Left lung (tissue), 4 donors: ENCODE measurements at regions not wholly inside any gene's neighbourhood (a gene's known extent, or its start where the extent isn't known, plus 50 kb on each side); places are given as distances from the start of the nearest gene placed in this dataset.
"Not testable (repeated sequence)": the region's sequence is repeated elsewhere in the genome, so short reads cannot be mapped to it uniquely, and the experiment has no call there.

ENCODE experiments used
- ATAC-seq: fragments of 200-7000 bp; cut with Tn5 transposase; one replicate; pipeline ENCODE4 v1.9.1; 2020; ENCODE audit warnings: moderate library complexity
- DNase-seq, 4 donors: peaks; one replicate each; pipeline ENCODE4 v3.0.0-alpha.2; 2013 to 2020
- H3K27ac ChIP-seq, 2 donors: fragments of 200-600 bp; sonication (generic) in 1 of 2; one replicate each; pipeline versions ENCODE4 v1.5.0 to v1.8.0; 2020 to 2021
- H3K27me3 ChIP-seq, 2 donors: fragments of 200-600 bp; sonication (generic) in 1 of 2; one replicate each; pipeline versions ENCODE4 v1.5.0 to v1.8.0; 2020 to 2021
- H3K36me3 ChIP-seq, 2 donors: fragments of 200-600 bp; sonication (generic) in 1 of 2; one replicate each; pipeline versions ENCODE4 v1.5.0 to v1.8.0; 2020 to 2021
- H3K4me1 ChIP-seq, 2 donors: fragments of 200-600 bp; one replicate each; pipeline ENCODE4 v1.8.0; 2021
- H3K4me3 ChIP-seq, 2 donors: fragments of 200-600 bp; sonication (generic) in 1 of 2; one replicate each; pipeline versions ENCODE4 v1.5.0 to v1.8.0; 2020 to 2021; ENCODE audit warnings: mild to moderate bottlenecking in 1 of 2
- H3K9me3 ChIP-seq, 2 donors: fragments of 200-600 bp; sonication (generic) in 1 of 2; one replicate each; pipeline versions ENCODE4 v1.5.0 to v1.8.0; 2020 to 2021
- intact Hi-C, 2 donors: fragments of 100-400 bp; cut with DNase I; formaldehyde crosslinking; loops; one replicate each; pipeline versions ENCODE4 v1.11.2 to v1.14.2; 2022
- TF ChIP-seq, protein P1 (sequence below), 2 donors: fragments of 200-600 bp; sonication (generic) in 1 of 2; IDR thresholded peaks; one replicate each; pipeline versions ENCODE4 v1.5.0 to v1.8.0; 2021; ENCODE audit warnings: antibody characterized with exemption in 2 of 2
- donor health status: DM: no; HTN: yes; CAD: no.
- donor health status: DM: no; HTN: no; CAD: no.

GRCh38 chr9:115855458-115856133, 298.0 kb upstream of the PAPPA start:
- H3K27me3 ChIP-seq = no peaks in the 10 kb centered on the region
- no peak overlapping the region for H3K4me3 ChIP-seq
- no peak overlapping the region for H3K27ac ChIP-seq
- no peaks in the 10 kb centered on the region for H3K36me3 ChIP-seq
- no peaks in the 10 kb centered on the region for H3K9me3 ChIP-seq
- no peak for ATAC-seq
- TF ChIP-seq, protein P1, sequence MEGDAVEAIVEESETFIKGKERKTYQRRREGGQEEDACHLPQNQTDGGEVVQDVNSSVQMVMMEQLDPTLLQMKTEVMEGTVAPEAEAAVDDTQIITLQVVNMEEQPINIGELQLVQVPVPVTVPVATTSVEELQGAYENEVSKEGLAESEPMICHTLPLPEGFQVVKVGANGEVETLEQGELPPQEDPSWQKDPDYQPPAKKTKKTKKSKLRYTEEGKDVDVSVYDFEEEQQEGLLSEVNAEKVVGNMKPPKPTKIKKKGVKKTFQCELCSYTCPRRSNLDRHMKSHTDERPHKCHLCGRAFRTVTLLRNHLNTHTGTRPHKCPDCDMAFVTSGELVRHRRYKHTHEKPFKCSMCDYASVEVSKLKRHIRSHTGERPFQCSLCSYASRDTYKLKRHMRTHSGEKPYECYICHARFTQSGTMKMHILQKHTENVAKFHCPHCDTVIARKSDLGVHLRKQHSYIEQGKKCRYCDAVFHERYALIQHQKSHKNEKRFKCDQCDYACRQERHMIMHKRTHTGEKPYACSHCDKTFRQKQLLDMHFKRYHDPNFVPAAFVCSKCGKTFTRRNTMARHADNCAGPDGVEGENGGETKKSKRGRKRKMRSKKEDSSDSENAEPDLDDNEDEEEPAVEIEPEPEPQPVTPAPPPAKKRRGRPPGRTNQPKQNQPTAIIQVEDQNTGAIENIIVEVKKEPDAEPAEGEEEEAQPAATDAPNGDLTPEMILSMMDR (IDR thresholded peaks at IDR 0.05) = no peak
- intact Hi-C loops = no loop called here
- no peak for DNase-seq
- H3K4me1 ChIP-seq = no peaks in the 10 kb centered on the region

DNA sequence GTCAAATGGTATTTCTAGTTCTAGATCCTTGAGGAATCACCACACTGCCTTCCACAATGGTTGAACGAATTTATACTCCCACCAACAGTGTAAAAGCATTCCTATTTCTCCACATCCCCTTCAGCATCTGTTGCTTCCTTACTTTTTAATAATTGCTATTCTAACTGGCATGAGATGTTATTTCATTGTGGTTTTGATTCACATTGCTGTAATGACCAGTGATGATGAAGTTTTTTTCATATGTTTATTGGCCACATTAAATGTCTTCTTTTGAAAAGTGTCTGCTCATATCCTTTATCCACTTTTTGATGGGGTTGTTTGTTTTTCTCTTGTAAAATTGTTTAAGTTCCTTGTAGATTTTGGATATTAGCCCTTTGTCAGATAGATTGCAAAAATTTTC, 295.2 kb upstream of the PAPPA start:
- H3K9me3 ChIP-seq, H3K36me3 ChIP-seq, H3K27ac ChIP-seq, ATAC-seq, H3K4me3 ChIP-seq, H3K27me3 ChIP-seq, intact Hi-C loops, DNase-seq, H3K4me1 ChIP-seq: not testable (repeated sequence)

DNA sequence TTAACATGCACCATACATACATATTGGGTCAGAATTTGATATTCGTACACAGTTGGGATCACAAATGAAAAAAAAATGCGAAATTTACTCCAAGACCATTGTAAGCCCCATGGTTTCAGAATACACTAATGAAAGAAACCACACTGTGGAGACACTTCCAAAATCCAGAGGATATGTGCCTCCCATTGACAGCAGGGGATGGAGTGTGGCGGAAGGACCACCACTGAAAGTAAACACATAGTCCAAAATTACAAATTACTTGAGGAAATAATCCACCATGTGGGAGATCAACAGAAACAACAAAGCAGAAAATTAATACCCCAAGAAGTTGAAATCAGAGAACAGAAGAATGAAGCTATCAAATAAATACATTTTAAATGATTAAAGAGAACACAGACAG, 291.6 kb upstream of the PAPPA start:
- no peaks in the 10 kb centered on the region for H3K36me3 ChIP-seq
- no peaks in the 10 kb centered on the region for H3K9me3 ChIP-seq
- no peaks in the 10 kb centered on the region for H3K4me1 ChIP-seq
- no peak overlapping the region for H3K4me3 ChIP-seq
- ATAC-seq = no peak
- H3K27me3 ChIP-seq = peaks cover 0 to 2% of the 10 kb centered on the region in 2 donors
- H3K27ac ChIP-seq = no peak overlapping the region
- TF ChIP-seq, protein P1 (IDR thresholded peaks at IDR 0.05) = no peak
- no peak for DNase-seq
- intact Hi-C loops = no loop called here

- H3K36me3 ChIP-seq = no peaks in the 10 kb centered on the region
- intact Hi-C loops = no loop called here
- DNase-seq (no peak), ATAC-seq (no peak)
- TF ChIP-seq, protein P1 (IDR thresholded peaks at IDR 0.05) = no peak
- H3K27me3 ChIP-seq = peaks cover 0 to 2% of the 10 kb centered on the region in 2 donors
- H3K4me3 ChIP-seq = no peak overlapping the region
- no peaks in the 10 kb centered on the region for H3K4me1 ChIP-seq
- H3K9me3 ChIP-seq = no peaks in the 10 kb centered on the region
- no peak overlapping the region for H3K27ac ChIP-seq
Observed at GRCh38 chr9:115864581-115864980, 289.0 kb upstream of the PAPPA start.

GRCh38 chr9:115867326-115867725, 286.3 kb upstream of the PAPPA start:
- TF ChIP-seq, protein P1 (IDR thresholded peaks at IDR 0.05) = no peak
- DNase-seq (no peak), ATAC-seq (no peak)
- no peaks in the 10 kb centered on the region for H3K9me3 ChIP-seq
- H3K27ac ChIP-seq = no peak overlapping the region
- no peak overlapping the region for H3K4me3 ChIP-seq
- intact Hi-C loops = no loop called here
- no peaks in the 10 kb centered on the region for H3K36me3 ChIP-seq
- H3K4me1 ChIP-seq = no peaks in the 10 kb centered on the region
- peaks cover 0 to 2% of the 10 kb centered on the region in 2 donors for H3K27me3 ChIP-seq
